K562 (cell line): ENCODE measurements at regions not wholly inside any gene's neighbourhood (a gene's known extent, or its start where the extent isn't known, plus 50 kb on each side); places are given as distances from the start of the nearest gene placed in this dataset.

ENCODE experiments used
- ATAC-seq: fragments of 200-7000 bp; cut with Tn5 transposase; 3 replicates; pipeline ENCODE4 v1.9.1; 2020; ENCODE audit warnings: moderate library complexity
- BruUV-seq: library from RNA; stranded (reverse); fragments of 400-500 nt; replicated peaks from 2 replicates; lab custom pipeline; 2021; lab: Mats Ljungman, UMichigan
- CTCF ChIA-PET: fragments of 300-600 bp; formaldehyde crosslinking; extraction: SDS; loops from one replicate; lab custom pipeline; 2021; ENCODE audit warnings: low intra/inter-chr PET ratio; lab: Yijun Ruan, JAX
- POLR2A ChIA-PET: fragments of 300-600, 350-650 bp; sonication (Branson Sonifier 250); formaldehyde crosslinking; extraction: SDS; loops from one replicate; lab custom pipeline; 2021; ENCODE audit warnings: antibody characterized with exemption, inconsistent platforms; lab: Yijun Ruan, JAX
- DNase-seq, 4 experiments: peaks; one replicate each; pipeline versions ENCODE4 v3.0.0 to v3.0.0-alpha.2; 2011 to 2018; ENCODE audit warnings: low spot score in 3 of 4, mixed read lengths in 3 of 4; ENCODE audit errors: extremely low read depth in 1 of 4
- FAIRE-seq: peaks from 2 replicates; lab custom pipeline; 2011; peaks lifted over from hg19 to GRCh38; lab: Jason Lieb, UNC
- H2AFZ ChIP-seq: 2 replicates; pipeline ENCODE4 v1.6.0; 2011; ENCODE audit warnings: low read depth, low read length, control low read depth, inconsistent platforms
- H3K27ac ChIP-seq: fragments of 200-600 bp; 3 replicates; pipeline ENCODE4 v1.8.0; 2011; ENCODE audit warnings: low read depth, mild to moderate bottlenecking, control low read depth, inconsistent platforms, low read length, moderate library complexity, mixed read lengths; ENCODE audit errors: extremely low read depth
- H3K27me3 ChIP-seq, 2 experiments: fragments of 300-600 bp in 1 of 2; 2 replicates in 1 of 2; 3 replicates in 1 of 2; pipeline versions ENCODE4 v1.6.0 to v1.8.0; 2011; ENCODE audit warnings: inconsistent platforms in 2 of 2, low read length in 2 of 2, mild to moderate bottlenecking in 1 of 2, mixed read lengths in 1 of 2, moderate library complexity in 1 of 2; ENCODE audit not compliant: control insufficient read depth in 2 of 2, insufficient read depth in 2 of 2
- H3K36me3 ChIP-seq: fragments of 300-600 bp; 3 replicates; pipeline ENCODE4 v1.8.0; 2011; ENCODE audit warnings: mild to moderate bottlenecking, low read length, inconsistent platforms; ENCODE audit not compliant: control insufficient read depth, insufficient read depth
- H3K4me1 ChIP-seq, 2 experiments: fragments of 200-600 bp in 1 of 2; replicated peaks in 1 of 2; 2 replicates in 1 of 2; 3 replicates in 1 of 2; pipeline versions ENCODE4 v1.5.1 to v1.8.0; 2011; ENCODE audit warnings: inconsistent platforms in 2 of 2, low read length in 2 of 2, mild to moderate bottlenecking in 1 of 2, mixed read lengths in 1 of 2, moderate library complexity in 1 of 2; ENCODE audit not compliant: control insufficient read depth in 2 of 2, insufficient read depth in 2 of 2
- H3K4me2 ChIP-seq: 2 replicates; pipeline ENCODE4 v1.6.1; 2011; ENCODE audit warnings: low read length, control low read depth, inconsistent platforms, mixed read lengths; ENCODE audit not compliant: insufficient read depth
- H3K4me3 ChIP-seq: fragments of 200-600 bp; sonication (generic), shearing (Covaris generic); 2 replicates; pipeline ENCODE4 v1.5.1; 2016; ENCODE audit warnings: control low read depth, inconsistent platforms
- H3K79me2 ChIP-seq: fragments of 200-600 bp; 3 replicates; pipeline ENCODE4 v1.8.0; 2011; ENCODE audit warnings: low read length, inconsistent platforms; ENCODE audit not compliant: control insufficient read depth, insufficient read depth
- H3K9ac ChIP-seq, 2 experiments: 2 replicates each; pipeline versions ENCODE4 v1.6.0 to v1.6.1; 2011; ENCODE audit warnings: low read depth in 2 of 2, low read length in 2 of 2, control low read depth in 1 of 2, inconsistent platforms in 1 of 2, mild to moderate bottlenecking in 1 of 2, mixed read lengths in 1 of 2; ENCODE audit not compliant: insufficient read depth in 1 of 2
- H3K9me1 ChIP-seq: one replicate; pipeline ENCODE4 v1.6.0; 2011; ENCODE audit warnings: inconsistent platforms, mild to moderate bottlenecking, low read length, moderate library complexity; ENCODE audit not compliant: control insufficient read depth, insufficient read depth
- H3K9me3 ChIP-seq: replicated peaks from 2 replicates; pipeline ENCODE4 v1.5.1; 2011; ENCODE audit warnings: low read depth, low read length, inconsistent platforms; ENCODE audit not compliant: control insufficient read depth, insufficient read depth
- H4K20me1 ChIP-seq: replicated peaks from 2 replicates; pipeline ENCODE4 v1.6.1; 2011; ENCODE audit warnings: low read length, inconsistent platforms, mixed read lengths; ENCODE audit not compliant: control insufficient read depth, insufficient read depth
- CSDE1 ChIP-seq, 2 experiments: fragments of 450-650 bp; IDR thresholded peaks; 2 replicates each; pipeline ENCODE4 v1.6.1; 2016; ENCODE audit warnings: mild to moderate bottlenecking in 1 of 2
- EZH2 ChIP-seq: IDR thresholded peaks from 2 replicates; pipeline ENCODE4 v1.6.1; 2012; ENCODE audit warnings: low read depth, mild to moderate bottlenecking, inconsistent platforms, low read length, borderline replicate concordance
- RUNX1 ChIP-seq: sonication (generic); IDR thresholded peaks from 2 replicates; pipeline ENCODE4 v1.6.1; 2016; ENCODE audit warnings: antibody characterized with exemption, low read depth
- SMAD1 ChIP-seq: fragments of 150-350 bp; IDR thresholded peaks from 2 replicates; pipeline ENCODE4 v1.6.1; 2014; ENCODE audit warnings: low read length, low read depth; ENCODE audit not compliant: partially characterized antibody
- TAF7 ChIP-seq: fragments of 450-650 bp; IDR thresholded peaks from 2 replicates; pipeline ENCODE4 v1.6.1; 2016; ENCODE audit warnings: missing genetic modification characterization, missing compliant biosample characterization
- ZNF445 ChIP-seq: fragments of 250-450 bp; sonication (Bioruptor Pico); IDR thresholded peaks from 2 replicates; pipeline ENCODE4 v1.4.0; 2020; ENCODE audit warnings: low read depth, mild to moderate bottlenecking, moderate library complexity
- ZNF79 ChIP-seq: fragments of 250-450 bp; sonication (Bioruptor Pico); IDR thresholded peaks from 2 replicates; pipeline ENCODE4 v1.4.0; 2020; ENCODE audit warnings: low read depth, mild to moderate bottlenecking, moderate library complexity
- WGBS: fragments of 100-300 bp; shearing (Covaris generic); methylation state at CpG from one replicate; pipeline ENCODE4 v1.1.6; 2016; ENCODE audit warnings: low coverage, mixed read lengths; ENCODE audit not compliant: insufficient coverage; ENCODE audit errors: missing lambda C conversion rate; 5-methylcytosine and 5-hydroxymethylcytosine counted together
- in situ Hi-C: fragments of 300-500 bp; cut with MboI; formaldehyde crosslinking; loops from 4 replicates; pipeline ENCODE4 v1.15.0; 2018; ENCODE audit warnings: inconsistent platforms, mixed read lengths
- intact Hi-C: fragments of 100-400 bp; cut with micrococcal nuclease; formaldehyde crosslinking; loops from 2 replicates; pipeline ENCODE4 v1.14.2; 2022
- TF ChIP-seq, protein P1 (sequence below): fragments of 450-650 bp; IDR thresholded peaks from 2 replicates; pipeline ENCODE4 v1.6.1; 2016; ENCODE audit warnings: mild to moderate bottlenecking, moderate library complexity

DNA sequence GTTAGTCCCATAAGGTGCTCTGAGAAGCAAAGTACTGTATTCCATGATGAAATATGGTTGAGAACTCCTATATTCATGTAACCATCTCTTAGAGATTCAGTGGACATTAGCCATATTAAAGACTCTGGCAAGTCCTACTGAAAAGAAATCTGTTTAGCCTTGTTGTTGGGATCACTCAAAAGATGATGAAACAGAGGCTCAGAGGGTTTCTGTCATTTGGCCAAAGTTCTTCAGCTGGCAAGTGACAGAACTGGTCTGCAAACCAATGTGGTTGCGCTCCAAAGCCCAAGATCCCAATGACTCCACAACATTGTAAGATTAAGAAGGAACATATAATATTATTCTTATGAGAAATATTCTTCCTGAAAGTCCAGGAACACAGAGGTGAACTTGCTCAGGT is 462.9 kb downstream of the ACTL7B start:
- no peaks in the 10 kb centered on the region for H4K20me1 ChIP-seq
- no peak for FAIRE-seq
- in situ Hi-C loops: no loop called here
- TF ChIP-seq, protein P1, sequence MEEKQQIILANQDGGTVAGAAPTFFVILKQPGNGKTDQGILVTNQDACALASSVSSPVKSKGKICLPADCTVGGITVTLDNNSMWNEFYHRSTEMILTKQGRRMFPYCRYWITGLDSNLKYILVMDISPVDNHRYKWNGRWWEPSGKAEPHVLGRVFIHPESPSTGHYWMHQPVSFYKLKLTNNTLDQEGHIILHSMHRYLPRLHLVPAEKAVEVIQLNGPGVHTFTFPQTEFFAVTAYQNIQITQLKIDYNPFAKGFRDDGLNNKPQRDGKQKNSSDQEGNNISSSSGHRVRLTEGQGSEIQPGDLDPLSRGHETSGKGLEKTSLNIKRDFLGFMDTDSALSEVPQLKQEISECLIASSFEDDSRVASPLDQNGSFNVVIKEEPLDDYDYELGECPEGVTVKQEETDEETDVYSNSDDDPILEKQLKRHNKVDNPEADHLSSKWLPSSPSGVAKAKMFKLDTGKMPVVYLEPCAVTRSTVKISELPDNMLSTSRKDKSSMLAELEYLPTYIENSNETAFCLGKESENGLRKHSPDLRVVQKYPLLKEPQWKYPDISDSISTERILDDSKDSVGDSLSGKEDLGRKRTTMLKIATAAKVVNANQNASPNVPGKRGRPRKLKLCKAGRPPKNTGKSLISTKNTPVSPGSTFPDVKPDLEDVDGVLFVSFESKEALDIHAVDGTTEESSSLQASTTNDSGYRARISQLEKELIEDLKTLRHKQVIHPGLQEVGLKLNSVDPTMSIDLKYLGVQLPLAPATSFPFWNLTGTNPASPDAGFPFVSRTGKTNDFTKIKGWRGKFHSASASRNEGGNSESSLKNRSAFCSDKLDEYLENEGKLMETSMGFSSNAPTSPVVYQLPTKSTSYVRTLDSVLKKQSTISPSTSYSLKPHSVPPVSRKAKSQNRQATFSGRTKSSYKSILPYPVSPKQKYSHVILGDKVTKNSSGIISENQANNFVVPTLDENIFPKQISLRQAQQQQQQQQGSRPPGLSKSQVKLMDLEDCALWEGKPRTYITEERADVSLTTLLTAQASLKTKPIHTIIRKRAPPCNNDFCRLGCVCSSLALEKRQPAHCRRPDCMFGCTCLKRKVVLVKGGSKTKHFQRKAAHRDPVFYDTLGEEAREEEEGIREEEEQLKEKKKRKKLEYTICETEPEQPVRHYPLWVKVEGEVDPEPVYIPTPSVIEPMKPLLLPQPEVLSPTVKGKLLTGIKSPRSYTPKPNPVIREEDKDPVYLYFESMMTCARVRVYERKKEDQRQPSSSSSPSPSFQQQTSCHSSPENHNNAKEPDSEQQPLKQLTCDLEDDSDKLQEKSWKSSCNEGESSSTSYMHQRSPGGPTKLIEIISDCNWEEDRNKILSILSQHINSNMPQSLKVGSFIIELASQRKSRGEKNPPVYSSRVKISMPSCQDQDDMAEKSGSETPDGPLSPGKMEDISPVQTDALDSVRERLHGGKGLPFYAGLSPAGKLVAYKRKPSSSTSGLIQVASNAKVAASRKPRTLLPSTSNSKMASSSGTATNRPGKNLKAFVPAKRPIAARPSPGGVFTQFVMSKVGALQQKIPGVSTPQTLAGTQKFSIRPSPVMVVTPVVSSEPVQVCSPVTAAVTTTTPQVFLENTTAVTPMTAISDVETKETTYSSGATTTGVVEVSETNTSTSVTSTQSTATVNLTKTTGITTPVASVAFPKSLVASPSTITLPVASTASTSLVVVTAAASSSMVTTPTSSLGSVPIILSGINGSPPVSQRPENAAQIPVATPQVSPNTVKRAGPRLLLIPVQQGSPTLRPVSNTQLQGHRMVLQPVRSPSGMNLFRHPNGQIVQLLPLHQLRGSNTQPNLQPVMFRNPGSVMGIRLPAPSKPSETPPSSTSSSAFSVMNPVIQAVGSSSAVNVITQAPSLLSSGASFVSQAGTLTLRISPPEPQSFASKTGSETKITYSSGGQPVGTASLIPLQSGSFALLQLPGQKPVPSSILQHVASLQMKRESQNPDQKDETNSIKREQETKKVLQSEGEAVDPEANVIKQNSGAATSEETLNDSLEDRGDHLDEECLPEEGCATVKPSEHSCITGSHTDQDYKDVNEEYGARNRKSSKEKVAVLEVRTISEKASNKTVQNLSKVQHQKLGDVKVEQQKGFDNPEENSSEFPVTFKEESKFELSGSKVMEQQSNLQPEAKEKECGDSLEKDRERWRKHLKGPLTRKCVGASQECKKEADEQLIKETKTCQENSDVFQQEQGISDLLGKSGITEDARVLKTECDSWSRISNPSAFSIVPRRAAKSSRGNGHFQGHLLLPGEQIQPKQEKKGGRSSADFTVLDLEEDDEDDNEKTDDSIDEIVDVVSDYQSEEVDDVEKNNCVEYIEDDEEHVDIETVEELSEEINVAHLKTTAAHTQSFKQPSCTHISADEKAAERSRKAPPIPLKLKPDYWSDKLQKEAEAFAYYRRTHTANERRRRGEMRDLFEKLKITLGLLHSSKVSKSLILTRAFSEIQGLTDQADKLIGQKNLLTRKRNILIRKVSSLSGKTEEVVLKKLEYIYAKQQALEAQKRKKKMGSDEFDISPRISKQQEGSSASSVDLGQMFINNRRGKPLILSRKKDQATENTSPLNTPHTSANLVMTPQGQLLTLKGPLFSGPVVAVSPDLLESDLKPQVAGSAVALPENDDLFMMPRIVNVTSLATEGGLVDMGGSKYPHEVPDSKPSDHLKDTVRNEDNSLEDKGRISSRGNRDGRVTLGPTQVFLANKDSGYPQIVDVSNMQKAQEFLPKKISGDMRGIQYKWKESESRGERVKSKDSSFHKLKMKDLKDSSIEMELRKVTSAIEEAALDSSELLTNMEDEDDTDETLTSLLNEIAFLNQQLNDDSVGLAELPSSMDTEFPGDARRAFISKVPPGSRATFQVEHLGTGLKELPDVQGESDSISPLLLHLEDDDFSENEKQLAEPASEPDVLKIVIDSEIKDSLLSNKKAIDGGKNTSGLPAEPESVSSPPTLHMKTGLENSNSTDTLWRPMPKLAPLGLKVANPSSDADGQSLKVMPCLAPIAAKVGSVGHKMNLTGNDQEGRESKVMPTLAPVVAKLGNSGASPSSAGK: no peak
- TF ChIP-seq CSDE1 (IDR thresholded peaks at IDR 0.05) (no peak), ZNF445 (CRISPR knock-in tag) (no peak), TAF7 (no peak), EZH2 (no peak), ZNF79 (no peak), SMAD1 (no peak), RUNX1 (no peak)

More for the DNA sequence above, 462.9 kb downstream of the ACTL7B start:
- Histone ChIP-seq H3K9me3 (0 out of 2 replicates have a peak, but pooled peaks cover 1% of the 10 kb centered on the region), H3K9ac (no peak overlapping the region), H2AFZ (no peak overlapping the region), H3K9me1 (no peaks in the 10 kb centered on the region), H3K27ac (no peak overlapping the region), H3K36me3 (no peaks in the 10 kb centered on the region), H3K27me3 (peaks cover 0 to 3% of the 10 kb centered on the region in 2 experiments; a peak in 1 of 5 replicates), H3K4me1 (no peaks in the 10 kb centered on the region), H3K4me3 (no peak overlapping the region), H3K4me2 (no peak overlapping the region), H3K79me2 (no peaks in the 10 kb centered on the region)
- ChIA-PET POLR2A (no interaction called here), CTCF (no interaction called here)
- intact Hi-C loops: no loop called here
- ATAC-seq (no peak), DNase-seq (no peak)
- BruUV-seq: no TSS peak
- 0% methylated on average over 1 of the region's 1 CpG for WGBS
